ENCODE measurements at regions not wholly inside any gene's neighbourhood (a gene's known extent, or its start where the extent isn't known, plus 50 kb on each side); places are given as distances from the start of the nearest gene placed in this dataset.
A peak's percentile ranks its signal among the peaks of the same experiment; 100 is the strongest.

DNA sequence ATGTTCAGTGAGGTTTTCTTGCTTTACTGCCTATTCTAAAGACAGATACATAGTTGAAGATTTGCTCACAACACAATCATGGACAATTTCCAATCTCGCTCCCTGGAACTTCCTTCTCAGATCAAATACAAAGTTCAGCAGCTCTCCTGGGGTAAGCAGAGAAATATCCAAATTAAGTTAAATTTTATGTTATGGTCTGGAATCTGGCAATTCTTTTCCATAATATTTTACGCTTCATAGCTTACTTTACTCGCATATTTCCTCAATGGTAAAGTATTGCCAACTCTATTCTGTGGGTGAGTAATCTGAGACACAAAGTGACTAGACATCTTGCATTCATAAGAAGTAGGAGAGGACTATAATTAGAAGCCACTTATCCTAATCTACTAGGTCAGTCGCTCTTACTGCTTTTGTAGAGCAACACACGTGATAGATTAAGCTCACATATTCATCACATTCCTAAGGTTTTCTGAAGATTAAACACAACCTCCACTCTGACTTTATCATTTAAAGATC is 529.4 kb downstream of the CCDC85A start:
- TF ChIP-seq ELF1 (IDR thresholded peaks at IDR 0.05) (0 out of 2 replicates have a peak, but pooled peaks have one; percentile 10), RAD21 (IDR thresholded peaks at IDR 0.05; ENCODE audit: low read length) (0 out of 2 replicates have a peak, but pooled peaks have one; percentile 2), MXI1 (IDR thresholded peaks at IDR 0.05; ENCODE audit: low read depth, low read length) (no peak), RCOR1 (IDR thresholded peaks at IDR 0.05; ENCODE audit: low read length) (no peak)
- TF ChIP-seq, protein P1, sequence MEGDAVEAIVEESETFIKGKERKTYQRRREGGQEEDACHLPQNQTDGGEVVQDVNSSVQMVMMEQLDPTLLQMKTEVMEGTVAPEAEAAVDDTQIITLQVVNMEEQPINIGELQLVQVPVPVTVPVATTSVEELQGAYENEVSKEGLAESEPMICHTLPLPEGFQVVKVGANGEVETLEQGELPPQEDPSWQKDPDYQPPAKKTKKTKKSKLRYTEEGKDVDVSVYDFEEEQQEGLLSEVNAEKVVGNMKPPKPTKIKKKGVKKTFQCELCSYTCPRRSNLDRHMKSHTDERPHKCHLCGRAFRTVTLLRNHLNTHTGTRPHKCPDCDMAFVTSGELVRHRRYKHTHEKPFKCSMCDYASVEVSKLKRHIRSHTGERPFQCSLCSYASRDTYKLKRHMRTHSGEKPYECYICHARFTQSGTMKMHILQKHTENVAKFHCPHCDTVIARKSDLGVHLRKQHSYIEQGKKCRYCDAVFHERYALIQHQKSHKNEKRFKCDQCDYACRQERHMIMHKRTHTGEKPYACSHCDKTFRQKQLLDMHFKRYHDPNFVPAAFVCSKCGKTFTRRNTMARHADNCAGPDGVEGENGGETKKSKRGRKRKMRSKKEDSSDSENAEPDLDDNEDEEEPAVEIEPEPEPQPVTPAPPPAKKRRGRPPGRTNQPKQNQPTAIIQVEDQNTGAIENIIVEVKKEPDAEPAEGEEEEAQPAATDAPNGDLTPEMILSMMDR (IDR thresholded peaks at IDR 0.05): no peak
- TF ChIP-seq, protein P2, sequence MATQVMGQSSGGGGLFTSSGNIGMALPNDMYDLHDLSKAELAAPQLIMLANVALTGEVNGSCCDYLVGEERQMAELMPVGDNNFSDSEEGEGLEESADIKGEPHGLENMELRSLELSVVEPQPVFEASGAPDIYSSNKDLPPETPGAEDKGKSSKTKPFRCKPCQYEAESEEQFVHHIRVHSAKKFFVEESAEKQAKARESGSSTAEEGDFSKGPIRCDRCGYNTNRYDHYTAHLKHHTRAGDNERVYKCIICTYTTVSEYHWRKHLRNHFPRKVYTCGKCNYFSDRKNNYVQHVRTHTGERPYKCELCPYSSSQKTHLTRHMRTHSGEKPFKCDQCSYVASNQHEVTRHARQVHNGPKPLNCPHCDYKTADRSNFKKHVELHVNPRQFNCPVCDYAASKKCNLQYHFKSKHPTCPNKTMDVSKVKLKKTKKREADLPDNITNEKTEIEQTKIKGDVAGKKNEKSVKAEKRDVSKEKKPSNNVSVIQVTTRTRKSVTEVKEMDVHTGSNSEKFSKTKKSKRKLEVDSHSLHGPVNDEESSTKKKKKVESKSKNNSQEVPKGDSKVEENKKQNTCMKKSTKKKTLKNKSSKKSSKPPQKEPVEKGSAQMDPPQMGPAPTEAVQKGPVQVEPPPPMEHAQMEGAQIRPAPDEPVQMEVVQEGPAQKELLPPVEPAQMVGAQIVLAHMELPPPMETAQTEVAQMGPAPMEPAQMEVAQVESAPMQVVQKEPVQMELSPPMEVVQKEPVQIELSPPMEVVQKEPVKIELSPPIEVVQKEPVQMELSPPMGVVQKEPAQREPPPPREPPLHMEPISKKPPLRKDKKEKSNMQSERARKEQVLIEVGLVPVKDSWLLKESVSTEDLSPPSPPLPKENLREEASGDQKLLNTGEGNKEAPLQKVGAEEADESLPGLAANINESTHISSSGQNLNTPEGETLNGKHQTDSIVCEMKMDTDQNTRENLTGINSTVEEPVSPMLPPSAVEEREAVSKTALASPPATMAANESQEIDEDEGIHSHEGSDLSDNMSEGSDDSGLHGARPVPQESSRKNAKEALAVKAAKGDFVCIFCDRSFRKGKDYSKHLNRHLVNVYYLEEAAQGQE (IDR thresholded peaks at IDR 0.05; ENCODE audit: low read depth, low read length): no peak
